ENCODE measurements at regions not wholly inside any gene's neighbourhood (a gene's known extent, or its start where the extent isn't known, plus 50 kb on each side); places are given as distances from the start of the nearest gene placed in this dataset.

DNA sequence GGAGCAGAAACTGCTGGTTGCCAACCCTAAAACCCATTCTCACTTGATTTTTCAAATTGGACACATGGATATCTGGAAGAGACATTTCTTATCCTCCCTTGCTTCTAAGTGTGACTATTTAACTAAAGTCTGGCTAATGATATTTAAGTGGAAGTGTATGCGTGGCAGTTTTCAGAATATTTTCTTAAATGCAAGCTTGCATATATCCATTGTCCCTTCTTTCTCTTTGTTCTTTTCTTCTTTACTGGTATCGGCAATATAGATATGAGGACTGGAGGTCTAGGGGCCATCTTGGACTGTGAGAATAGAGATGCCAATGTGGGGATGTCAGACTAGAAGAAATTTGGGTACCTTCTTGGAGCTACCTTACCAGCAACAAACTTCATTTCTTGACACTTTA lies 364.3 kb upstream of the DPH6 start:
- TF ChIP-seq EP300 (IDR thresholded peaks at IDR 0.05): no peak
- no peak for TF ChIP-seq POLR2AphosphoS5 (IDR thresholded peaks at IDR 0.05)
